HFF-Myc (cell line): ENCODE measurements at regions not wholly inside any gene's neighbourhood (a gene's known extent, or its start where the extent isn't known, plus 50 kb on each side); places are given as distances from the start of the nearest gene placed in this dataset.

Source experiments
- DNase-seq: peaks from one replicate; pipeline ENCODE4 v3.0.0-alpha.2; 2011; ENCODE audit warnings: low read depth; ENCODE audit errors: extremely low read depth
- H3K4me3 ChIP-seq: replicated peaks from 2 replicates; pipeline ENCODE4 v1.5.1; 2011; ENCODE audit warnings: low read depth, mild to moderate bottlenecking, control low read depth, low read length
- CTCF ChIP-seq: IDR thresholded peaks from 2 replicates; pipeline ENCODE4 v1.5.1; 2012; ENCODE audit warnings: mild to moderate bottlenecking, low read depth, low read length, control low read depth; ENCODE audit errors: missing control alignments

GRCh38 chr7:132656341-132656740, 80.1 kb upstream of the PLXNA4 start:
- no peak overlapping the region for H3K4me3 ChIP-seq
- DNase-seq: no peak
- no peak for TF ChIP-seq CTCF

GRCh38 chr7:132655131-132655727, 79.0 kb upstream of the PLXNA4 start:
- H3K4me3 ChIP-seq: no peak overlapping the region
- no peak for TF ChIP-seq CTCF
- DNase-seq: no peak

- no peak overlapping the region for H3K4me3 ChIP-seq
- TF ChIP-seq CTCF: peak; percentile 29
- no peak for DNase-seq
Measured at GRCh38 chr7:132654150-132654549, 77.9 kb upstream of the PLXNA4 start.

- DNase-seq: no peak
- TF ChIP-seq CTCF: no peak
- H3K4me3 ChIP-seq: no peak overlapping the region
Measured at GRCh38 chr7:132653366-132653930, 77.2 kb upstream of the PLXNA4 start.

- TF ChIP-seq CTCF: no peak
- DNase-seq: no peak
- no peak overlapping the region for H3K4me3 ChIP-seq
Measured at GRCh38 chr7:132652507-132652906, 76.2 kb upstream of the PLXNA4 start.

GRCh38 chr7:132650498-132650897, 74.2 kb upstream of the PLXNA4 start:
- no peak overlapping the region for H3K4me3 ChIP-seq
- DNase-seq: peak; percentile 83
- no peak for TF ChIP-seq CTCF

- no peak overlapping the region for H3K4me3 ChIP-seq
- no peak for DNase-seq
- TF ChIP-seq CTCF: no peak
Measured at GRCh38 chr7:132647311-132647710, 71.0 kb upstream of the PLXNA4 start.
